ENCODE measurements at regions not wholly inside any gene's neighbourhood (a gene's known extent, or its start where the extent isn't known, plus 50 kb on each side); places are given as distances from the start of the nearest gene placed in this dataset.

DNA sequence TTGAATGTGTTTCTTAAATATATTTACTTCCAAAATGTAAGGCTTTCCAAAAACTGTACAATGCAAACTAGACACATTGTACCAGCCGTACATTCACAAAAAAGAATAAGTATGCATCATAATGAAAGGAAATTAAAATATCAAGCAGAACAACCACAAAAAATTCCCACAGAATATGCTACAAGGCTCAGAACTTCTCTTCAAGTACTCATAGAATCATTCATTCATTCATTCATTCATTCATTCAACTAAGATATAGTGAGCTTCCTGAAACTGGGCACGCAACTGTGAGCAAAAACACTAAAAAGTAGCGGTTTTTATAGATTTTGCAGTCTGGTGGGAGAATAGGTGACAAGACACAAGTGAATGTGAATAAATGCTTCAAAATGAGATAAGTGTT is 690.1 kb downstream of the KCNA4 start:
- CTCF ChIA-PET, result no interaction called here

DNA sequence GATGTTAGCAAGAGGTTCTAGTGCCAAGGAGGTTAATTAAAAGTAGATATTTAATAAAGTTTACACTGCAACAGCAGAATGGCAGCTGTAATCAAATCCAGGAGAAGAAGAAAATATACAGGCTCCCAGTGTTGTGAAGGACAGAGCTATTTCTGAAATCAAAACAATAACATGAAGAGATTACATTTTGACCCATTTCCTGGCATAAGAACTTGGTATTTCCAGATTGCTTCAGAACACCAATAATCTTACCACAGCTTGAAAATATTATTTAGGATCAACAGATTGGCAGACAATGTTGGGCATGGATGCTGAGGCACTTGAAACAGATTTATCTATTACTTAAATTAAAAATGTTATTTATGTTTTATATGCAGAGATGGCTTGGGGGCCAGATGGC is 692.5 kb downstream of the KCNA4 start:
- no peaks in the 10 kb centered on the region for H3K9me3 ChIP-seq (ENCODE audit: control insufficient read depth, insufficient read depth, low read depth, low read length)
- TF ChIP-seq ZNF624 (tag by site-specific recombination; IDR thresholded peaks at IDR 0.05) (no peak), TCF7L2 (IDR thresholded peaks at IDR 0.05; ENCODE audit: borderline replicate concordance, low read depth, low read length) (no peak), ZNF350 (tag by site-specific recombination; IDR thresholded peaks at IDR 0.05) (no peak), ZNF391 (tag by site-specific recombination; IDR thresholded peaks at IDR 0.05; ENCODE audit: borderline replicate concordance, low read depth) (no peak), ZNF664 (tag by site-specific recombination; IDR thresholded peaks at IDR 0.05) (no peak), ZNF169 (tag by site-specific recombination; IDR thresholded peaks at IDR 0.05) (no peak), GLI2 (tag by site-specific recombination; IDR thresholded peaks at IDR 0.05; ENCODE audit: borderline replicate concordance, low read depth) (no peak), ZNF785 (tag by site-specific recombination; IDR thresholded peaks at IDR 0.05) (no peak), ZBTB1 (tag by site-specific recombination; IDR thresholded peaks at IDR 0.05) (no peak), OSR2 (tag by site-specific recombination; IDR thresholded peaks at IDR 0.05) (no peak)
- TF ChIP-seq, protein P1, sequence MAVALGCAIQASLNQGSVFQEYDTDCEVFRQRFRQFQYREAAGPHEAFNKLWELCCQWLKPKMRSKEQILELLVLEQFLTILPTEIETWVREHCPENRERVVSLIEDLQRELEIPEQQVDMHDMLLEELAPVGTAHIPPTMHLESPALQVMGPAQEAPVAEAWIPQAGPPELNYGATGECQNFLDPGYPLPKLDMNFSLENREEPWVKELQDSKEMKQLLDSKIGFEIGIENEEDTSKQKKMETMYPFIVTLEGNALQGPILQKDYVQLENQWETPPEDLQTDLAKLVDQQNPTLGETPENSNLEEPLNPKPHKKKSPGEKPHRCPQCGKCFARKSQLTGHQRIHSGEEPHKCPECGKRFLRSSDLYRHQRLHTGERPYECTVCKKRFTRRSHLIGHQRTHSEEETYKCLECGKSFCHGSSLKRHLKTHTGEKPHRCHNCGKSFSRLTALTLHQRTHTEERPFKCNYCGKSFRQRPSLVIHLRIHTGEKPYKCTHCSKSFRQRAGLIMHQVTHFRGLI (tag by site-specific recombination; IDR thresholded peaks at IDR 0.05), result no peak
- TF ChIP-seq, protein P2, sequence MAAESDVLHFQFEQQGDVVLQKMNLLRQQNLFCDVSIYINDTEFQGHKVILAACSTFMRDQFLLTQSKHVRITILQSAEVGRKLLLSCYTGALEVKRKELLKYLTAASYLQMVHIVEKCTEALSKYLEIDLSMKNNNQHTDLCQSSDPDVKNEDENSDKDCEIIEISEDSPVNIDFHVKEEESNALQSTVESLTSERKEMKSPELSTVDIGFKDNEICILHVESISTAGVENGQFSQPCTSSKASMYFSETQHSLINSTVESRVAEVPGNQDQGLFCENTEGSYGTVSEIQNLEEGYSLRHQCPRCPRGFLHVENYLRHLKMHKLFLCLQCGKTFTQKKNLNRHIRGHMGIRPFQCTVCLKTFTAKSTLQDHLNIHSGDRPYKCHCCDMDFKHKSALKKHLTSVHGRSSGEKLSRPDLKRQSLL (tag by site-specific recombination; IDR thresholded peaks at IDR 0.05), result no peak

More for the DNA sequence above, 690.1 kb downstream of the KCNA4 start:
- POLR2A ChIA-PET, result no interaction called here
- H3K9me3 ChIP-seq (ENCODE audit: control insufficient read depth, insufficient read depth, low read depth, low read length), result no peaks in the 10 kb centered on the region
- no peak overlapping the region for H3K27ac ChIP-seq (ENCODE audit: extremely low read depth, low read depth, low read length)
- H3K4me3 ChIP-seq (ENCODE audit: low read depth, low read length), result no peak overlapping the region
- no peaks in the 10 kb centered on the region for H3K4me1 ChIP-seq (ENCODE audit: control insufficient read depth, insufficient read depth, low read length)
- H3K36me3 ChIP-seq (ENCODE audit: control insufficient read depth in 2 of 2, insufficient read depth in 1 of 2, low read length in 2 of 2), result no peaks in the 10 kb centered on the region
- TF ChIP-seq, protein P3, sequence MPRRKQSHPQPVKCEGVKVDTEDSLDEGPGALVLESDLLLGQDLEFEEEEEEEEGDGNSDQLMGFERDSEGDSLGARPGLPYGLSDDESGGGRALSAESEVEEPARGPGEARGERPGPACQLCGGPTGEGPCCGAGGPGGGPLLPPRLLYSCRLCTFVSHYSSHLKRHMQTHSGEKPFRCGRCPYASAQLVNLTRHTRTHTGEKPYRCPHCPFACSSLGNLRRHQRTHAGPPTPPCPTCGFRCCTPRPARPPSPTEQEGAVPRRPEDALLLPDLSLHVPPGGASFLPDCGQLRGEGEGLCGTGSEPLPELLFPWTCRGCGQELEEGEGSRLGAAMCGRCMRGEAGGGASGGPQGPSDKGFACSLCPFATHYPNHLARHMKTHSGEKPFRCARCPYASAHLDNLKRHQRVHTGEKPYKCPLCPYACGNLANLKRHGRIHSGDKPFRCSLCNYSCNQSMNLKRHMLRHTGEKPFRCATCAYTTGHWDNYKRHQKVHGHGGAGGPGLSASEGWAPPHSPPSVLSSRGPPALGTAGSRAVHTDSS (tag by site-specific recombination; IDR thresholded peaks at IDR 0.05), result no peak
- TF ChIP-seq ZNF76 (tag by site-specific recombination; IDR thresholded peaks at IDR 0.05; ENCODE audit: borderline replicate concordance, low read depth) (no peak), ZNF830 (tag by site-specific recombination; IDR thresholded peaks at IDR 0.05; ENCODE audit: low read depth) (no peak), SP2 (tag by site-specific recombination; IDR thresholded peaks at IDR 0.05) (no peak), ZNF23 (tag by site-specific recombination; IDR thresholded peaks at IDR 0.05; ENCODE audit: borderline replicate concordance) (no peak), ZNF837 (tag by site-specific recombination; IDR thresholded peaks at IDR 0.05) (no peak), ZNF501 (tag by site-specific recombination; IDR thresholded peaks at IDR 0.05) (no peak), ZNF843 (tag by site-specific recombination; IDR thresholded peaks at IDR 0.05) (no peak), BCL11A (tag by site-specific recombination; IDR thresholded peaks at IDR 0.05; ENCODE audit: low read depth) (no peak), ZBTB8A (tag by site-specific recombination; IDR thresholded peaks at IDR 0.05) (no peak), ZNF658 (tag by site-specific recombination; IDR thresholded peaks at IDR 0.05) (no peak), HOXC10 (CRISPR knock-in tag; IDR thresholded peaks at IDR 0.05) (no peak), ZNF266 (tag by site-specific recombination; IDR thresholded peaks at IDR 0.05; ENCODE audit: low read depth) (no peak)
- TF ChIP-seq, protein P4, sequence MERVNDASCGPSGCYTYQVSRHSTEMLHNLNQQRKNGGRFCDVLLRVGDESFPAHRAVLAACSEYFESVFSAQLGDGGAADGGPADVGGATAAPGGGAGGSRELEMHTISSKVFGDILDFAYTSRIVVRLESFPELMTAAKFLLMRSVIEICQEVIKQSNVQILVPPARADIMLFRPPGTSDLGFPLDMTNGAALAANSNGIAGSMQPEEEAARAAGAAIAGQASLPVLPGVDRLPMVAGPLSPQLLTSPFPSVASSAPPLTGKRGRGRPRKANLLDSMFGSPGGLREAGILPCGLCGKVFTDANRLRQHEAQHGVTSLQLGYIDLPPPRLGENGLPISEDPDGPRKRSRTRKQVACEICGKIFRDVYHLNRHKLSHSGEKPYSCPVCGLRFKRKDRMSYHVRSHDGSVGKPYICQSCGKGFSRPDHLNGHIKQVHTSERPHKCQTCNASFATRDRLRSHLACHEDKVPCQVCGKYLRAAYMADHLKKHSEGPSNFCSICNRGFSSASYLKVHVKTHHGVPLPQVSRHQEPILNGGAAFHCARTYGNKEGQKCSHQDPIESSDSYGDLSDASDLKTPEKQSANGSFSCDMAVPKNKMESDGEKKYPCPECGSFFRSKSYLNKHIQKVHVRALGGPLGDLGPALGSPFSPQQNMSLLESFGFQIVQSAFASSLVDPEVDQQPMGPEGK (tag by site-specific recombination; IDR thresholded peaks at IDR 0.05), result no peak
- TF ChIP-seq, protein P5, sequence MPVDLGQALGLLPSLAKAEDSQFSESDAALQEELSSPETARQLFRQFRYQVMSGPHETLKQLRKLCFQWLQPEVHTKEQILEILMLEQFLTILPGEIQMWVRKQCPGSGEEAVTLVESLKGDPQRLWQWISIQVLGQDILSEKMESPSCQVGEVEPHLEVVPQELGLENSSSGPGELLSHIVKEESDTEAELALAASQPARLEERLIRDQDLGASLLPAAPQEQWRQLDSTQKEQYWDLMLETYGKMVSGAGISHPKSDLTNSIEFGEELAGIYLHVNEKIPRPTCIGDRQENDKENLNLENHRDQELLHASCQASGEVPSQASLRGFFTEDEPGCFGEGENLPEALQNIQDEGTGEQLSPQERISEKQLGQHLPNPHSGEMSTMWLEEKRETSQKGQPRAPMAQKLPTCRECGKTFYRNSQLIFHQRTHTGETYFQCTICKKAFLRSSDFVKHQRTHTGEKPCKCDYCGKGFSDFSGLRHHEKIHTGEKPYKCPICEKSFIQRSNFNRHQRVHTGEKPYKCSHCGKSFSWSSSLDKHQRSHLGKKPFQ (tag by site-specific recombination; IDR thresholded peaks at IDR 0.05), result no peak
- TF ChIP-seq, protein P6, sequence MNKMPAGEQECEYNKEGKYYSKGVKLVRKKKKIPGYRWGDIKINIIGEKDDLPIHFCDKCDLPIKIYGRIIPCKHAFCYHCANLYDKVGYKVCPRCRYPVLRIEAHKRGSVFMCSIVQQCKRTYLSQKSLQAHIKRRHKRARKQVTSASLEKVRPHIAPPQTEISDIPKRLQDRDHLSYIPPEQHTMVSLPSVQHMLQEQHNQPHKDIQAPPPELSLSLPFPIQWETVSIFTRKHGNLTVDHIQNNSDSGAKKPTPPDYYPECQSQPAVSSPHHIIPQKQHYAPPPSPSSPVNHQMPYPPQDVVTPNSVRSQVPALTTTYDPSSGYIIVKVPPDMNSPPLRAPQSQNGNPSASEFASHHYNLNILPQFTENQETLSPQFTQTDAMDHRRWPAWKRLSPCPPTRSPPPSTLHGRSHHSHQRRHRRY (tag by site-specific recombination; IDR thresholded peaks at IDR 0.05), result no peak

More for the DNA sequence above, 692.5 kb downstream of the KCNA4 start:
- Histone ChIP-seq H3K4me1 (ENCODE audit: control insufficient read depth, insufficient read depth, low read length) (no peaks in the 10 kb centered on the region), H3K27ac (ENCODE audit: extremely low read depth, low read depth, low read length) (no peak overlapping the region), H3K36me3 (ENCODE audit: control insufficient read depth in 2 of 2, insufficient read depth in 1 of 2, low read length in 2 of 2) (no peaks in the 10 kb centered on the region), H3K4me3 (ENCODE audit: low read depth, low read length) (no peak overlapping the region)
- POLR2A ChIA-PET, result no interaction called here
- CTCF ChIA-PET, result interaction anchor here (1.0 kb wide), 1 partner anchor 19 kb away, joined by 5 read pairs; no protein-coding TSS in a partner anchor
